ENCODE measurements at regions not wholly inside any gene's neighbourhood (a gene's known extent, or its start where the extent isn't known, plus 50 kb on each side); places are given as distances from the start of the nearest gene placed in this dataset.
A peak's percentile ranks its signal among the peaks of the same experiment; 100 is the strongest.

DNA sequence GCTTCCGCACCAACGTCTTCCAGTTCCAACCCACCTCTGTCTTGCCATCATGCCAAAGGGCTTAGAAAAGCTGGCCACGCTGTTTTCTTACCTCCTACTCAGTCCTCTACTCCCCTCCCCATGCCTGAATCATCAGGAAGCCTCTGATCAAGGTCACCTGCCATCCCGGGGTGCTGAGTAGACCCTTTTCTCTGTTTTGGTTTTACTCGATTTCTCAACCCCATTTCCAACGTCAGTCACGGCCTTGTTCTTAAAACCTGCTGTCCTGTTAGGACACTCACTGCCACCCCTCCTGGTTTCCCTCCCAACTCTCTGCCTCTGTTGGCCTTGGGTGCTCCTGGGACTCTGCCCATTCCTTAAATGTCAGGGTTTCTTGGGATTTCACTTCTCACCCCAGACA is 350.1 kb downstream of the FOXO1 start:
- Mint-ChIP-seq H3K27ac (peak overlapping the region; percentile 60), H3K27me3 (no peaks in the 10 kb centered on the region), H3K9me3 (no peaks in the 10 kb centered on the region), H3K4me3 (peak overlapping the region; percentile 50), H3K36me3 (ENCODE audit: low read depth) (no peaks in the 10 kb centered on the region), H3K4me1 (peaks cover 60% of the 10 kb centered on the region)
- intact Hi-C loops (cut with micrococcal nuclease) = loop anchor here (5.0 to 10.0 kb wide), 6 partner anchors 56 to 542 kb away; no protein-coding TSS in a partner anchor
- peak; percentile 66 for DNase-seq

DNA sequence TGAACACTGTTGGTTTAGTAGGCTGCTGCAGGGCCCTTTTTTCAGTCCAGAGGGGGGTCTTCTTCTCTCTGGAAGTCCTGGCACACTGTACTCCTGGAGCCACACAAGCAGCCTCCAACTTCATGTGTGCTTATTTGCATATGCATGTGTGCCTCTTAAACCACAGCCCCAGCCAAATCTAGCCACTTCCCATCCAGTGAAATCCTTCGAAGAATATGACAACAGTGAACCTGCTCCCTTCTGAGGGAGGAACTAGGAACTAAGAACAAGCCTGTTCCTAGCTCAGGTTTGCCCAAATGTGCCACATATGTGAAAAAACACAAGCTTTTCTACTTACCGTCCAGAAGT is 348.5 kb downstream of the FOXO1 start:
- Mint-ChIP-seq H3K36me3 (ENCODE audit: low read depth) (no peaks in the 10 kb centered on the region), H3K27ac (peak overlapping the region; percentile 40), H3K4me1 (peaks cover 60% of the 10 kb centered on the region), H3K4me3 (no peak overlapping the region), H3K9me3 (no peaks in the 10 kb centered on the region), H3K27me3 (no peaks in the 10 kb centered on the region)
- intact Hi-C loops (cut with micrococcal nuclease) = loop anchor here (5.0 to 10.0 kb wide), 6 partner anchors 54 to 543 kb away; no protein-coding TSS in a partner anchor
- peak; percentile 68 for DNase-seq

DNA sequence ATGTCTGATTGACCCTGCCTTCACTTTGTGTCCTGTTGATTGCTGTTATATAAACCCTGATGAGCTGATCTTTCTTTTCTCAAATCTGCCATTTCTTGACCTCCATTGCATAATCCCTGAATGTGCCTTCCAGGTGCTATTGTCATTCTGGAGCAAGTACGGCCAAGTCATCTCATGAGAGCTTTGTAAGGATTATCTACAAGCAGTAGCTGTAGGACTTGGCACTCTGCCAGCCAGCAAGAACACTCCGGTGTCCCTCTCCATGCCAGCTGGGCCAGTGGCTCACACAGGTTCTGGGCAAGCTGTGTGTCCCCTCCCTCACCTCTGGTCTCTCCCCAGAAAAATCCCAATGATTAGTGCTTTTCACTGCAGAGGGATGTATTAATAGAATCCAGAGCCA is 348.1 kb downstream of the FOXO1 start:
- Mint-ChIP-seq H3K27me3 (no peaks in the 10 kb centered on the region), H3K4me1 (peaks cover 58% of the 10 kb centered on the region), H3K36me3 (ENCODE audit: low read depth) (no peaks in the 10 kb centered on the region), H3K9me3 (no peaks in the 10 kb centered on the region), H3K4me3 (no peak overlapping the region), H3K27ac (peak overlapping the region; percentile 47)
- DNase-seq = no peak
- intact Hi-C loops (cut with micrococcal nuclease) = loop anchor here (5.0 to 10.0 kb wide), 6 partner anchors 54 to 544 kb away; no protein-coding TSS in a partner anchor

DNA sequence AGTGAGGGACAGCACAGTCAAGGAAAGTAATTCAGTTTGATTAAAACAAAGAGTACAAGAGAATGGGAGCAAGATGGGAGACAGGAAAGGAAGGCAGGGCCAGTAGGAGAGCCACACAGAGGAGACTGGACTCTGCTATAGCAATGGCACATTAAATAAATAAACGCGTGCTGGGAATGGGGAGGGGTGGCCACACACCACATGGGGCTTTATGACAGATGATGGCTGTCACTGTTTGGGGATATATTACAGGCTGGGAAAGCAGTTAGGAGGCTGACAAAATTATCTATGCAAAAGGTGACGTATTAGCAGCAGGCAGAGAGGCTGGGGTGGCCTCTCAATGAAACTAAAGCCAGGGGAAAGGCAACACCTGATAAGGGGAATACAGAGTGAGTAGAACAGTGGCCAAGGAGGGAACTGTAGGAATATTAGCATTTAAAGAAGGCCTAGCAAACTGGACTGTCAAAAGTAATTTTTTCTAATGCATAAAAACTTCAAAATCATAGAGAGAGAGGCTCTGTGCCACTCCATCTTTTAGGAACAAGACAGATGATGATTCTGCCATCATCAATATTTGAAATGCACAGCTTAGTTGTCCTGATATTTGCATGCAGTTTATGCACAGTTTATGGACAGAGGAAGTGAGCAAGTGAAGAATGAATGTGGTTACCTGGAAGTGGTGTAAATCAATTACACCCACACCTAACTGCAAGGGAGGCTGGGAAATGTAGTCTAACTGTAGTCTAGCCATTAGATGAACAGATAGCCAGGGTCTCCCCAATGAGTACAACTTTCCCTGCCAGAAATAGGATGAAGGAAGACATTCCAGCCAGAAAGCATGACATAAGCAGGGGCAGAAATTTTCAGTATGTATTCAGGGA is 346.5 kb downstream of the FOXO1 start:
- H3K27me3 Mint-ChIP-seq = no peaks in the 10 kb centered on the region
- peaks cover 6% of the 10 kb centered on the region for H3K36me3 Mint-ChIP-seq (ENCODE audit: low read depth)
- H3K4me3 Mint-ChIP-seq = no peak overlapping the region
- H3K9me3 Mint-ChIP-seq = peaks cover 4% of the 10 kb centered on the region
- DNase-seq = no peak
- peaks cover 45% of the 10 kb centered on the region for H3K4me1 Mint-ChIP-seq
- intact Hi-C loops (cut with micrococcal nuclease) = loop anchor here (5.0 to 10.0 kb wide), 6 partner anchors 52 to 545 kb away; no protein-coding TSS in a partner anchor
- no peak overlapping the region for H3K27ac Mint-ChIP-seq

DNA sequence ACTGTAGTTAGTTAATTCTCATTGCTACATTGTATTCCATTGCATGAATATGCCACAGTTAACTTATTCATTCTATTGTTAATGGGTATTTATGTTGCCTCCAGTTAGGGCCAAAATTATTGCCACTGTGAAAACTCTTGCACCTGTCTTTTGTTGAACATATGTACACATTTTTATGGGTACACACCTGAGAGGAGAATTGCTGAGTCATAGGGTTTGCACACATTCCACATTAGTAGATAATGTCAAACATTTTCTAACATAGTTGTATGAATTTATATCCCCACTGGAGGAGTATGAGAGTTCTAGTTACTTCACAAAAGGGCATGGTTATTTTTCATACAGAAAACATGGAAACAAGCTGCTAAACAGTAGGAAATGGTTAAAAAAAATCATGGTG is 338.4 kb downstream of the FOXO1 start:
- Mint-ChIP-seq H3K27me3 (no peaks in the 10 kb centered on the region), H3K27ac (no peak overlapping the region), H3K36me3 (ENCODE audit: low read depth) (peaks cover 9% of the 10 kb centered on the region), H3K9me3 (peaks cover 8% of the 10 kb centered on the region), H3K4me3 (no peak overlapping the region), H3K4me1 (peaks cover 21% of the 10 kb centered on the region)
- intact Hi-C loops (cut with micrococcal nuclease) = no loop called here
- no peak for DNase-seq

DNA sequence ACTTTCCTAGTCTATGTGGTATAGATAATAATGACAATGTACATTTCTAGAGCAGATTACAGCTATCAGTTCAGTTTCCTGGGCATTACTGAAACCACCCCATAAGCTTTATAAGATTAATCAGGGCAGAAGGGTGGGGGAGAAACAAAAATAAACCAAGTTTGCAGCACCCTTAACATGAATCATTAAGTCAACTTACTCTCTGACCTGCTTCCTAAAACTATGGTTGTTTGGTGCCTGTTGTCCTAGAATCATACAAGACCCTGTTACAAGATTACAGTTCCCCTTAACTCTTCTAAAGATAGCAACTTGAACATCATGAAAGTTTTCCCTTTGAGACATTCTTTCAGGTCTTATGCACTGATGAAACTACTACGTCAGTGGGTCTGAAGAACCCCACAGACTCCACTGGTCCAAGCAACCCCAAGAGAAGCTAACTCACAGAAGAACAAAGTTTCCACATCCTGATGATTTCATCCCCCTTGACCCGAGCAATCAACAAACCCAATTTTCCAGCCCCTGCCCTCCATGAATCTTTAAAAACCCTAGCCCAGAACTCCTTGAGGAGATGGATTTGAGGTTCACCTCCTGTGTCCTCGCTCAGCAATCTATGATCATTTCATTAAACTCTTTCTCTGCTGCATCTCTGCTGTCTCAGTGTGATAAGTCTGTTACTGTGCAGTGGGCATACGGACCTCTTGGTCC is 336.5 kb downstream of the FOXO1 start:
- H3K4me1 Mint-ChIP-seq = peaks cover 24% of the 10 kb centered on the region
- H3K9me3 Mint-ChIP-seq = peaks cover 4% of the 10 kb centered on the region
- no peak overlapping the region for H3K4me3 Mint-ChIP-seq
- H3K36me3 Mint-ChIP-seq (ENCODE audit: low read depth) = peaks cover 2% of the 10 kb centered on the region
- H3K27me3 Mint-ChIP-seq = no peaks in the 10 kb centered on the region
- intact Hi-C loops (cut with micrococcal nuclease) = no loop called here
- no peak overlapping the region for H3K27ac Mint-ChIP-seq
- DNase-seq = no peak

DNA sequence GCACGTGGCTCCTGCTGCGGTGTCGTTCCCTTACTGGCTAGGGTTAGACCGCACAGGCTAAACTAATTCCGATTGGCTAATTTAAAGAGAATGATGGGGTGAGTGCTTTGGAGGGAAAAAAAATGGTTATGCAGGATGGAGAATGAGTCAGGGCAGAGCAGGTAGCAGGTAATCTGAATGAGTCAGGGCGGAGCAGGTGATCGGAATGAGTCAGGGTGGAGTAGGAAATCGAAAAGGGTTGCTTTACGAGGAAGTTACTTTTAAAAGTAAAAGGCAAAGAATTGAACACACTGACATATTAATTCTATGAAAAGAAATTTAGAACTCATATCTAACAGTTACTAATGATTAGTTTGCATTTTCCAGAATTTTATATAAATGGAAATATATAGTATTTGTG is 335.5 kb downstream of the FOXO1 start:
- no peak for DNase-seq
- Mint-ChIP-seq H3K36me3 (ENCODE audit: low read depth) (peaks cover 2% of the 10 kb centered on the region), H3K9me3 (peaks cover 4% of the 10 kb centered on the region), H3K27ac (no peak overlapping the region), H3K4me1 (peaks cover 19% of the 10 kb centered on the region), H3K4me3 (no peak overlapping the region), H3K27me3 (no peaks in the 10 kb centered on the region)
- intact Hi-C loops (cut with micrococcal nuclease) = no loop called here

DNA sequence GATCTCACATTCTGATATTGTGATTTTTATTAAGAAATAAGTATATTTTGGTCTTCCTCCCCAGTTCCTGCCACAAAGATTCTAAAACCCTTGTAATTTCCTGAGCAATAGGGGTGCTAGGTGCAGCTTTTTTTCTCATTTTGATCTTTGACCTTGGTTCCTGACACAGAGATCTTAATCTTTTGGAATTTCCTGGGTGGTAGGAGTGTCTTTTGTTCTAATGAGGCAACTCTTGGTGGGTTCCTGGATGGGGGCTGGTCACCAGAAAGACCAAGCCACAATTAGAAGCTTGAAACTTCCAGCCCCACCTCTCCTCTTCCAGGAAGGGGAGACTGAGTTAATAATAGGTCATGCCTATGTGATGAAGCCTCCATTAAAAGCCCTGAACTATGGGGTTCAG is 334.6 kb downstream of the FOXO1 start:
- no peak for DNase-seq
- intact Hi-C loops (cut with micrococcal nuclease) = no loop called here
- no peak overlapping the region for H3K27ac Mint-ChIP-seq
- H3K4me3 Mint-ChIP-seq = no peak overlapping the region
- peaks cover 4% of the 10 kb centered on the region for H3K9me3 Mint-ChIP-seq
- H3K27me3 Mint-ChIP-seq = no peaks in the 10 kb centered on the region
- peaks cover 19% of the 10 kb centered on the region for H3K4me1 Mint-ChIP-seq
- peaks cover 2% of the 10 kb centered on the region for H3K36me3 Mint-ChIP-seq (ENCODE audit: low read depth)

DNA sequence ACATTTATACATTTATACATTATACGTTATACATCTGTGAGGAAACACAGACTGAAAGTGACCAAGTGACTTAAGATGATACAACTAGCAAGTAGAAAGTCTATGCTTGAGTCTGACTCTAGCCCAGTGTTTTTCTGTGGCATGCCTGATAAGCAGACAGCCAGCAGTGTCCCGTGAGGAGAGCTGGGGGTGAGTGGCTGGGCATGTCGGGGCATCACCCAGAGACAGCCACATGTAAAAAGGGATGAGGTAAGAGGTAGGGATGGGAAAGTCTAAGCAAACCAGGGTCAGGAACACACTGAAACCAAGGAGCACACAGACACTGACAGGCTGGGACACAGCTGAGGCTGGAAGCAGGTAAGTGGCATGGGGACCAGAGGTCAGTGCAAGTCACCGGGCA is 333.2 kb downstream of the FOXO1 start:
- H3K4me1 Mint-ChIP-seq = peaks cover 20% of the 10 kb centered on the region
- H3K9me3 Mint-ChIP-seq = peaks cover 8% of the 10 kb centered on the region
- H3K27ac Mint-ChIP-seq = no peak overlapping the region
- peaks cover 2% of the 10 kb centered on the region for H3K36me3 Mint-ChIP-seq (ENCODE audit: low read depth)
- H3K4me3 Mint-ChIP-seq = no peak overlapping the region
- no peaks in the 10 kb centered on the region for H3K27me3 Mint-ChIP-seq
- DNase-seq = no peak
- intact Hi-C loops (cut with micrococcal nuclease) = no loop called here

DNA sequence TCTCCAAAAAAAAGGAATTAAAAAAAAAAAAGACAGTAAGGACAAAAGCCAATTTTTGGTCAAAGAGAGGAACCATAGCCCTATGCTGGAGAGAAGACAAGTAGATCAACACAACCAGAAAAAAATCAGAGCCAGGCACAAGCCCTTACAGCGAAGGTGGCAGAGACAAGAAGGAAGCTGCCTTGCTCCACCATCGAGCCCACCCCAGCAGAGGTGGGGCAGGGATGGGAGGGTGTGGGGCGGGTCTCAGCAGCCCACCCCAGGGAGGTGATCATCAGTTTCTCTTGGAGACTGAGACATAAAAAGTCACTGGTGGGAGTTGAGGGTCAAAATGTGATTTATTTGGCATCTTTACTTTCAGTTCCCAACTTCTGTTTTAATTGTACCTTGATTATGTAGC is 332.4 kb downstream of the FOXO1 start:
- Mint-ChIP-seq H3K27me3 (no peaks in the 10 kb centered on the region), H3K4me1 (peaks cover 20% of the 10 kb centered on the region), H3K4me3 (no peak overlapping the region), H3K36me3 (ENCODE audit: low read depth) (peaks cover 2% of the 10 kb centered on the region), H3K9me3 (peaks cover 8% of the 10 kb centered on the region), H3K27ac (no peak overlapping the region)
- intact Hi-C loops (cut with micrococcal nuclease) = no loop called here
- DNase-seq = no peak

DNA sequence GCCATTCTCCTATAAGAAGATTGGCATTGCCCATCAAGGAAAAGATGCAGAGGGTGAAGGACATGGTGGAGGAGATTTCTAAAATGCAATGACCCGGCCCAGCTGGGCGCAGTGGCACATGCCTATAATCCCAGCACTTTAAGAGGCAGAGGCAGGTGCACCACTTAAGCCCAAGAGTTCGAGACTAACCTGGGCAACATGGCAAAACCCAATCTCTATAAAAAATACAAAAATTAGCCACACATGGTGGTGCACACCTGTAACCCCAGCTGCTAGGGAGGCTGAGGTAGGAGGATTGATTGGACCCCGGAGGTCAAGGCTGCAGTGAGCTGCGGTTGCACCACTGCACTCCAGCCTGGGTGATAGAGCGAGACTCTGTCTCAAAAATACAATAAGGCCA is 331.8 kb downstream of the FOXO1 start:
- peaks cover 8% of the 10 kb centered on the region for H3K9me3 Mint-ChIP-seq
- intact Hi-C loops (cut with micrococcal nuclease) = no loop called here
- peaks cover 2% of the 10 kb centered on the region for H3K36me3 Mint-ChIP-seq (ENCODE audit: low read depth)
- H3K4me1 Mint-ChIP-seq = peaks cover 20% of the 10 kb centered on the region
- no peak for DNase-seq
- H3K27me3 Mint-ChIP-seq = no peaks in the 10 kb centered on the region
- H3K27ac Mint-ChIP-seq = no peak overlapping the region
- no peak overlapping the region for H3K4me3 Mint-ChIP-seq

DNA sequence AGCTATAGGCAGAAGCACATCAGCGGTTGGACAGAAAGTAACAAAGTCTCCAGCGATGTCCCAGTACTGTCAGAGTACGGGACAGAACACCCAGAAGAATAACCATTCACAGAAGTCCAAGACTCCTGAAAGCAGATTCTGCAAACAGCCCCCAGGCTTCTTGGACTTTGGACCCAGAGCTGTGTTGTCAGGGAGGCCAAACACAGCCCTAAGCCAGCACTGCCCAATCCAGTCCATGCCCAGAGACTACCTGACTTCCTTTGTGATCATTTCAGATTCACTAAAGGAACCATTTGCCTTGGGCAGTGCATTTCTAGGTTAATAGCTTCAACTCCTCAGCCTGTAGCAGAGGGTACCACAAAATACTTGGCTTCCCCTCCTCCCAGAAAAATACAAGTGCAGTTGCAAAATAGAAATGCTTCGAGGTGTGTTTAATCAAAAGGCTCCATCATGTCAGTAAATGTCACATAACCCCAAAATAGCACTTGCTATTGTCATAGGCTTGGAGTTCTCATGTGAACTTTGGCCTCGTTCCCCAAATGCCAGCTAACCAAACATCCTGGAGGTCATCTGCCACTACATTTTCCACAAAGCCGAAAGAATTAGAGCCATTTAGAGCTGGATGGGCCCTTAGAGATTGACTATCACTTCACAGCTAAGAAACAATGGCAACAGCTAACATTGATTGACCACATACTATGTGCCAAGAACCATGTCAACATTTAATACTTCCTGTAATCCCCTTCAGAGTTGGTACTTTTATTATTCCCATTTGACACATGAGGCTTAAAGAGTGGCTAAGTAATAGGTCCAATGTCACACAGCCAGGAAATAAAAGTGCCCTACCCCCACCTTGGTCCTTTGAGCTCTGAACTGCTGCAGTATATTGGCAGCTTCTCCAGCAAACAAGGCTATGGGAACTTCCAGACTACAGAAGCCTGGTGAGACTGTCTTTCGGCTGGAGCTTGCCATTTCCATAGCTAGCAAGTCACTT is 329.9 kb downstream of the FOXO1 start:
- no peak overlapping the region for H3K4me3 Mint-ChIP-seq
- H3K4me1 Mint-ChIP-seq = peaks cover 13% of the 10 kb centered on the region

DNA sequence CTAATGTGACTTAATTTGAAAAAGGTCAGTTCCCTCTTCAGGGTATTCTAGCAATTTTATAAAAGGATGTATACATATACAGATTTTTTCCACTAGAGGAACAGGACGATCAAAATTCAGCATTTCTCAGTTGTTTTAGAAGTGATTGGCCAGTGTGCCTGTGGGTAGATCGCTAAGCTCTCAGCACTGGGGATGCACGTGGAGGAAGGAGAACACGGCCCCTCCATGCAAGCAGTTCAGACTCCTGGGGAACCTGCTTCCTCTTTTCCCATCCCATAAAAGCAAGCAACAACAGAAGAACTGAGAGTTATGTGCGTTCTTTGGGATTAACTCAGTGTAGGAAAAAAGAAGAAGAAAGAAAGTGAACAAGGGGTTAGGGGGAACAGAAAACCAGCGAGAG is 328.8 kb downstream of the FOXO1 start:
- H3K27ac Mint-ChIP-seq = no peak overlapping the region
- H3K4me3 Mint-ChIP-seq = no peak overlapping the region
- no peaks in the 10 kb centered on the region for H3K36me3 Mint-ChIP-seq (ENCODE audit: low read depth)
- H3K9me3 Mint-ChIP-seq = peaks cover 4% of the 10 kb centered on the region
- peaks cover 1% of the 10 kb centered on the region for H3K27me3 Mint-ChIP-seq
- no peak for DNase-seq
- intact Hi-C loops (cut with micrococcal nuclease) = no loop called here
- H3K4me1 Mint-ChIP-seq = peaks cover 12% of the 10 kb centered on the region

More for the DNA sequence above, 329.9 kb downstream of the FOXO1 start:
- H3K36me3 Mint-ChIP-seq (ENCODE audit: low read depth) = no peaks in the 10 kb centered on the region
- no peak overlapping the region for H3K27ac Mint-ChIP-seq
- peaks cover 4% of the 10 kb centered on the region for H3K9me3 Mint-ChIP-seq
- intact Hi-C loops (cut with micrococcal nuclease) = no loop called here
- H3K27me3 Mint-ChIP-seq = peaks cover 1% of the 10 kb centered on the region
- DNase-seq = no peak

Data from activated CD4-positive, alpha-beta T cell treated with anti-CD3 and anti-CD28 coated beads, Interleukin-2, amount 10 ng/mL, durations not matched to agents 24 days and 14 days (primary cell).